ENCODE measurements at regions not wholly inside any gene's neighbourhood (a gene's known extent, or its start where the extent isn't known, plus 50 kb on each side); places are given as distances from the start of the nearest gene placed in this dataset.

- WGBS, result 88% methylated on average over 2 of the region's 2 CpGs
- no peaks in the 10 kb centered on the region for H3K27me3 ChIP-seq (ENCODE audit: control insufficient read depth in 4 of 4, insufficient read depth in 4 of 4, low read length in 3 of 4)
Measured at GRCh38 chr2:239884875-239885274, 140.3 kb downstream of the NDUFA10 start.

GRCh38 chr2:239884051-239884405, 141.1 kb downstream of the NDUFA10 start:
- TF ChIP-seq FOXA1 (IDR thresholded peaks at IDR 0.05), result no peak
- no peak for TF ChIP-seq SP1 (IDR thresholded peaks at IDR 0.05)
- TF ChIP-seq FOXA2 (IDR thresholded peaks at IDR 0.05), result no peak
- TF ChIP-seq GABPA (IDR thresholded peaks at IDR 0.05 in 1 of 2, conservative IDR thresholded peaks at IDR 0.05 in 1 of 2), result no peak
- no peak for TF ChIP-seq NR2F2 (IDR thresholded peaks at IDR 0.05)
- no peak for TF ChIP-seq CTCF (IDR thresholded peaks at IDR 0.05; ENCODE audit: low read depth, low read length, missing input control)
- no peak for TF ChIP-seq HNF4A (conservative IDR thresholded peaks at IDR 0.05)
- no peak for TF ChIP-seq TAF1 (conservative IDR thresholded peaks at IDR 0.05)
- TF ChIP-seq JUND (IDR thresholded peaks at IDR 0.05), result no peak
- no peak for TF ChIP-seq ATF3 (IDR thresholded peaks at IDR 0.05)
- Histone ChIP-seq H3K9ac (ENCODE audit: low read depth in 1 of 2, low read length in 2 of 2) (no peak overlapping the region), H3K27ac (ENCODE audit: low read depth in 1 of 2, low read length in 2 of 2) (no peak overlapping the region), H3K36me3 (ENCODE audit: control insufficient read depth in 4 of 4, insufficient read depth in 3 of 4, low read depth in 1 of 4, low read length in 3 of 4) (no peaks in the 10 kb centered on the region), H3K9me3 (ENCODE audit: control insufficient read depth in 4 of 4, low read length in 3 of 4) (peaks cover 0 to 10% (median 8%) of the 10 kb centered on the region in 4 donors), H3K4me3 (ENCODE audit: low read depth in 1 of 3, low read length in 3 of 3) (peak overlapping the region in 1 of 3 donors; percentile 35), H3K4me1 (ENCODE audit: control insufficient read depth in 4 of 4, insufficient read depth in 4 of 4, low read length in 3 of 4) (no peaks in the 10 kb centered on the region), H3K27me3 (ENCODE audit: control insufficient read depth in 4 of 4, insufficient read depth in 4 of 4, low read length in 3 of 4) (no peaks in the 10 kb centered on the region)
- 91% methylated on average over 5 of the region's 5 CpGs for WGBS
- DNase-seq (ENCODE audit: low spot score), result peak; percentile 13

More at GRCh38 chr2:239884875-239885274, 140.3 kb downstream of the NDUFA10 start:
- Histone ChIP-seq H3K27ac (ENCODE audit: low read depth in 1 of 2, low read length in 2 of 2) (no peak overlapping the region), H3K36me3 (ENCODE audit: control insufficient read depth in 4 of 4, insufficient read depth in 3 of 4, low read depth in 1 of 4, low read length in 3 of 4) (no peaks in the 10 kb centered on the region), H3K9me3 (ENCODE audit: control insufficient read depth in 4 of 4, low read length in 3 of 4) (peaks cover 0 to 10% (median 8%) of the 10 kb centered on the region in 4 donors), H3K9ac (ENCODE audit: low read depth in 1 of 2, low read length in 2 of 2) (no peak overlapping the region), H3K4me3 (ENCODE audit: low read depth in 1 of 3, low read length in 3 of 3) (no peak overlapping the region), H3K4me1 (ENCODE audit: control insufficient read depth in 4 of 4, insufficient read depth in 4 of 4, low read length in 3 of 4) (no peaks in the 10 kb centered on the region)
- no peak for DNase-seq (ENCODE audit: low spot score)
- no peak for TF ChIP-seq EGR1 (IDR thresholded peaks at IDR 0.05; ENCODE audit: low read depth in 2 of 2)
- TF ChIP-seq GABPA (IDR thresholded peaks at IDR 0.05 in 1 of 2, conservative IDR thresholded peaks at IDR 0.05 in 1 of 2), result no peak
- no peak for TF ChIP-seq RXRA (IDR thresholded peaks at IDR 0.05)
- no peak for TF ChIP-seq TAF1 (conservative IDR thresholded peaks at IDR 0.05)
- no peak for TF ChIP-seq MAX (IDR thresholded peaks at IDR 0.05)
- no peak for TF ChIP-seq ATF3 (IDR thresholded peaks at IDR 0.05)
- TF ChIP-seq REST (IDR thresholded peaks at IDR 0.05), result no peak
- TF ChIP-seq HNF4A (conservative IDR thresholded peaks at IDR 0.05), result no peak
- no peak for TF ChIP-seq CTCF (IDR thresholded peaks at IDR 0.05; ENCODE audit: low read depth, low read length, missing input control)
- TF ChIP-seq YY1 (IDR thresholded peaks at IDR 0.05), result no peak
- TF ChIP-seq FOXA2 (IDR thresholded peaks at IDR 0.05), result no peak

All from liver (tissue), 8 donors.